EL (cell line): ENCODE measurements at regions not wholly inside any gene's neighbourhood (a gene's known extent, or its start where the extent isn't known, plus 50 kb on each side); places are given as distances from the start of the nearest gene placed in this dataset.
A peak's percentile ranks its signal among the peaks of the same experiment; 100 is the strongest.

Experiments
- DNase-seq: peaks from one replicate; pipeline ENCODE4 v3.0.0-alpha.2; 2016

DNA sequence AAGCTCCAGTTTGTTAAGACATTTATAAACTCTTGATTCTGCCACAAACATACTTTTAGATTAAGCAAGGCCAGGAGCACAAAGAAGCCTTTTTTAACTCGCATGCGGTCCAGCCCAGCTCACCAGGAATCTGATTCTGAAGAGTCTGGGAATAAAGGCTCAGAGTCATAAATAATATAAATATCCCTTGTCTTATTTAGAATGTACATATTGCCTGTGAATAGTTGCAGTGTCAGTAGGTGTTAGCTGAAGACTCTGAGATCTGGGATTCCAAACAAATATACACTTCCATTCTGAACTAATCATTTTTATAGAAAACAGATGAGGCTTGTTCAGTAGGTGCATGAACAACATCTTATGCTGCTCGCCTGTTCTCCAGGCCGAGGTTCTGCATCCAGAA, 59.1 kb upstream of the ELAC2 start:
- no peak for DNase-seq

DNA sequence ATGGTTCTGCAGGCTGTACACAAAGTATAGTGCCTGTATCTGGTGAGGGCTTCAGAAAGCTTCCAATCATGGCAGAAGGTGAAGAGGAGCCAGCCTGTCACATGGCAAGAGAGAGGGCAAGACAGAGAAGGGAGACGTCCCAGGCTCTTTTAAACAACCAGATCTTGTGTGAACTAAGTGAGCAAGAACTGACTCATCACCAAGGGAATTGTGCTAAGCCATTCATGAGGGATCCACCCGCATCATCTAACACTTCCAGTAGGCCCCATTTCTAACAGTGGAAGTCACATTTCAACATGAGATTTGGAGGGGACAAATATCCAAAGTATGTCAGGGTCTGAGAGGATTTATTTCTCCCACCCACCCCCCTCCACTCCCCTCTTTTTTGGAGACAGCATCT, 56.2 kb upstream of the ELAC2 start:
- DNase-seq, result peak; percentile 41

DNA sequence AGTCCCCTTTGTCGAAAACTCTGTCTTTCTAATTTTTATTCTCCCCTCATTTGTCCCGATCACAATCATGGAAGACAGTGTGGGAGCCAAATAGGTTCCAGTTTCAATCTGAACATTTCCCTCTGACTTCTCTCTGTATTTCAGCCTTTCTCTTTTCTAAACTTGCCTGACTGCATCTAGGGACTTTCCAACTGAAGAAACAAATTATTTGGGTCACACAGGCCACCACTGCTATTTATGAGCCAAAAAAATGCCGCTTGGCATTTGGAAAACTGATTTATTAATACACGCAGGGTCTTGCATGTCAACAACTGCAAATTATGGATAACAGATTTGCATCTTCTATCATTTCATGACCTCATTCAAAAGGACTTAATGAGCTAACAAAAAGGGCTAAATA, 55.2 kb upstream of the ELAC2 start:
- DNase-seq, result no peak

DNA sequence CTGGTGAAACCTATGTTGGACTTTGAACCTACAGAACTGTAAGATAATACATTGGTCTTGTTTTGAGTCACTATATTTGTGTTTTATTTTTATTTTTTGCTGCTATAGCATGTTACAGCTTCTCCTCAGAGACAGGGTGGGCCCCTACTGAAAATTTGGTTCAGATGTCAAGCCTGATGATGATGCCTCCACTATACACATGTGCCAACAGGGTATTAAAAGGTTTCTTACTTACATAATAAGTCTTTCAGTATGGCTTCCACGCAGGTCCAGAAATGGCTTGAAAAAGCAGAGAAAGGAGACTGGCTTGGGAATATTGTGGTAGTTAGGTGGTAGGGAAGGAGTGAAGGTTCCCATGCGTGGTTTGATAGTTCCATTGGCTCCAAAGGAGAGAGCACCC, 52.9 kb upstream of the ELAC2 start:
- DNase-seq, result no peak

DNA sequence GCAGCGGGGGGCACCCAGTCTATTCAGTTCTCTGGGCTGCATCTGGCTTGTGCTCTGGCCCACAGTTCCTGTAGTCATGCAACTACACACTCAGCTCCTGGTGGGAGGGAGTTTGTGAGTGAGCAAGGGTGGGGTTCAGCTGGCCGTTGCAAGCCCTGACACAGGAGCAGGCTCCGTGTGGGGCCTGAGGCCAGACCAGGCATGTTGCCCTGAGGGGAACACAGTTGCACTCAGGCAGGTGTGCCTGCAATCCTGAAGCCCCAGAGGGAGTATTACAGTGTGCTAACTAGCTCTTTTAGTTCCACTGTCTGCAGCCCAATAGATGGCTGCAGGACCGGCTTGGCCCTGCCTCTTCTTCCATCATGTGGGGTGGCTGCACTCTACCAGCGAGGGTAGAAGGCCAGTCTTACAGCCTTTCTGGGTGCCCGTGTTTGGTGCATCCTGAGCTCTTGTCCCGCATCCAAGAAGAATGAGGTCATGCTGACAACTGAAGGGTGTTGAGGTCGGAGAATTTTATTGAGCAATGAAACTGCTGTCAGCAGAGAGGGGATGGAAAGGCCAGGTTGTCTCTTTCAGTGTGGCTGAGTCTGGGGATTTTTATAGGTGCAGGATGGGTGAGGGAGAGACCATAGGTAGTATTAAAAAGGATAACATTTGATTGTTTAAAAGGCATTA, 49.9 kb upstream of the ELAC2 start:
- no peak for DNase-seq
